ENCODE measurements at regions not wholly inside any gene's neighbourhood (a gene's known extent, or its start where the extent isn't known, plus 50 kb on each side); places are given as distances from the start of the nearest gene placed in this dataset.
A peak's percentile ranks its signal among the peaks of the same experiment; 100 is the strongest.

- POLR2A ChIA-PET: no interaction called here
- ATAC-seq (ENCODE audit: low read depth) (no peak), DNase-seq (no peak)
- Mint-ChIP-seq H3K9me3 (no peaks in the 10 kb centered on the region), H3K27me3 (peaks cover 31% of the 10 kb centered on the region), H3K4me1 (peaks cover 10% of the 10 kb centered on the region), H3K27ac (no peak overlapping the region), H3K36me3 (no peaks in the 10 kb centered on the region), H3K4me3 (no peak overlapping the region)
These were observed 52.2 kb upstream of the HES1 start for GRCh38 chr3:194083637-194084224.

- H3K27me3 Mint-ChIP-seq: peaks cover 26% of the 10 kb centered on the region
- H3K4me3 Mint-ChIP-seq: no peak overlapping the region
- ATAC-seq (ENCODE audit: low read depth) (peak; percentile 72), DNase-seq (no peak)
- H3K4me1 Mint-ChIP-seq: peaks cover 10% of the 10 kb centered on the region
- no peaks in the 10 kb centered on the region for H3K9me3 Mint-ChIP-seq
- no peaks in the 10 kb centered on the region for H3K36me3 Mint-ChIP-seq
- H3K27ac Mint-ChIP-seq: no peak overlapping the region
- POLR2A ChIA-PET: no interaction called here
These were observed 51.7 kb upstream of the HES1 start for GRCh38 chr3:194084284-194084683.

Measured in activated naive CD8-positive, alpha-beta T cell treated with anti-CD3 and anti-CD28 coated beads, Interleukin-2, amount 10 ng/mL, durations not matched to agents 7 days and 5 days (primary cell).